Endodermal cell (in vitro differentiated cells): ENCODE measurements at regions not wholly inside any gene's neighbourhood (a gene's known extent, or its start where the extent isn't known, plus 50 kb on each side); places are given as distances from the start of the nearest gene placed in this dataset.

ENCODE experiments used
- DNase-seq: peaks from one replicate; pipeline ENCODE4 v3.0.0-alpha.2; 2017
- H3K27ac ChIP-seq: 2 replicates; pipeline ENCODE4 v1.5.1; 2013; ENCODE audit warnings: mild to moderate bottlenecking, low read depth, low read length, moderate library complexity
- H3K27me3 ChIP-seq: 2 replicates; pipeline ENCODE4 v1.6.1; 2013; ENCODE audit warnings: mild to moderate bottlenecking, low read length, moderate library complexity; ENCODE audit not compliant: insufficient read depth, control insufficient read depth, poor library complexity, severe bottlenecking
- H3K36me3 ChIP-seq: 2 replicates; pipeline ENCODE4 v1.7.0; 2013; ENCODE audit warnings: mild to moderate bottlenecking, low read length, moderate library complexity; ENCODE audit not compliant: control insufficient read depth, insufficient read depth
- H3K4me1 ChIP-seq: one replicate; pipeline ENCODE4 v1.7.0; 2013; ENCODE audit warnings: low read length; ENCODE audit not compliant: control insufficient read depth, insufficient read depth
- H3K4me3 ChIP-seq: 2 replicates; pipeline ENCODE4 v1.5.1; 2013; ENCODE audit warnings: mild to moderate bottlenecking, low read length, moderate library complexity
- H3K9ac ChIP-seq: 2 replicates; pipeline ENCODE4 v1.6.1; 2013; ENCODE audit warnings: mild to moderate bottlenecking, low read length, moderate library complexity; ENCODE audit not compliant: poor library complexity, severe bottlenecking; ENCODE audit errors: extremely low read depth
- H3K9me3 ChIP-seq: 2 replicates; pipeline ENCODE4 v1.6.1; 2013; ENCODE audit warnings: mild to moderate bottlenecking, low read length, moderate library complexity; ENCODE audit not compliant: control insufficient read depth
- H3K27ac Mint-ChIP-seq: 2 replicates; pipeline ENCODE4 v1.8.0; 2020; ENCODE audit warnings: mixed read lengths
- H3K27me3 Mint-ChIP-seq: 2 replicates; pipeline ENCODE4 v1.8.0; 2021; ENCODE audit warnings: mild to moderate bottlenecking, mixed read lengths; ENCODE audit not compliant: insufficient read depth
- H3K36me3 Mint-ChIP-seq: 2 replicates; pipeline ENCODE4 v1.8.0; 2020; ENCODE audit warnings: low read depth, mixed read lengths
- H3K4me1 Mint-ChIP-seq: 2 replicates; pipeline ENCODE4 v1.8.0; 2020; ENCODE audit warnings: mixed read lengths
- H3K4me3 Mint-ChIP-seq: 2 replicates; pipeline ENCODE4 v1.8.0; 2020; ENCODE audit warnings: mild to moderate bottlenecking, moderate library complexity, mixed read lengths
- H3K9me3 Mint-ChIP-seq: 2 replicates; pipeline ENCODE4 v1.8.0; 2020; ENCODE audit warnings: mild to moderate bottlenecking, mixed read lengths
- WGBS, 2 experiments: methylation state at CpG; one replicate each; pipeline versions ENCODE4 v1.1.5 to v1.1.7; 2013; ENCODE audit warnings: missing lambda C conversion rate in 2 of 2, mixed read lengths in 1 of 2; ENCODE audit not compliant: insufficient coverage in 1 of 2, insufficient read length in 1 of 2; 5-methylcytosine and 5-hydroxymethylcytosine counted together
- TF ChIP-seq, protein P1 (sequence below): fragments of 200-600 bp; sonication (generic); conservative IDR thresholded peaks from 2 replicates; pipeline ENCODE4 v1.5.0; 2021; ENCODE audit warnings: antibody characterized with exemption, mild to moderate bottlenecking

DNA sequence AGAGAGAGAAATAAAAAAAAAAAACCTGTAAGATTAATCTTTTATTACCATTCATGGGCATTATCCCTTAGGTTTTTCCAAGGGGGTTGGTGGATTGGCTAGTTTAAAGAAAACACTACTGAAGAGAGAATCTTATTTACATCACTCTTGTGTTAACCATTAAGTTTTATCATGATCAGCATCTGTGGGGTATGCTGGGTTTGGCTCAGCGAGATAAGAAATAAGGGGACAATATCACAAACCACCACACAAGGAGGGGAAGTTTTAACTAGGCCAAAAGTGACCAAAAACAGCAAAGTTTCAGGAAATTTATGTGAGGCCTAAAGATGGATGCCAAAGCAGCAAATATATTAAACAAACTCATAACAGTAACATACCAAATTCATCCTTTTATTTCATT lies 548.6 kb downstream of the SLC16A7 start:
- Histone ChIP-seq H3K27me3 (no peaks in the 10 kb centered on the region), H3K4me3 (no peak overlapping the region), H3K27ac (no peak overlapping the region), H3K4me1 (no peaks in the 10 kb centered on the region), H3K9ac (no peak overlapping the region), H3K36me3 (no peaks in the 10 kb centered on the region), H3K9me3 (no peaks in the 10 kb centered on the region)
- Mint-ChIP-seq H3K36me3 (no peaks in the 10 kb centered on the region), H3K4me1 (peaks cover 13% of the 10 kb centered on the region), H3K27ac (no peak overlapping the region), H3K4me3 (no peak overlapping the region), H3K27me3 (no peaks in the 10 kb centered on the region), H3K9me3 (peaks cover under 1% of the 10 kb centered on the region)
- WGBS, 2 experiments = no CpG with 5 or more reads among the region's 1 CpG
- no peak for DNase-seq
- TF ChIP-seq, protein P1, sequence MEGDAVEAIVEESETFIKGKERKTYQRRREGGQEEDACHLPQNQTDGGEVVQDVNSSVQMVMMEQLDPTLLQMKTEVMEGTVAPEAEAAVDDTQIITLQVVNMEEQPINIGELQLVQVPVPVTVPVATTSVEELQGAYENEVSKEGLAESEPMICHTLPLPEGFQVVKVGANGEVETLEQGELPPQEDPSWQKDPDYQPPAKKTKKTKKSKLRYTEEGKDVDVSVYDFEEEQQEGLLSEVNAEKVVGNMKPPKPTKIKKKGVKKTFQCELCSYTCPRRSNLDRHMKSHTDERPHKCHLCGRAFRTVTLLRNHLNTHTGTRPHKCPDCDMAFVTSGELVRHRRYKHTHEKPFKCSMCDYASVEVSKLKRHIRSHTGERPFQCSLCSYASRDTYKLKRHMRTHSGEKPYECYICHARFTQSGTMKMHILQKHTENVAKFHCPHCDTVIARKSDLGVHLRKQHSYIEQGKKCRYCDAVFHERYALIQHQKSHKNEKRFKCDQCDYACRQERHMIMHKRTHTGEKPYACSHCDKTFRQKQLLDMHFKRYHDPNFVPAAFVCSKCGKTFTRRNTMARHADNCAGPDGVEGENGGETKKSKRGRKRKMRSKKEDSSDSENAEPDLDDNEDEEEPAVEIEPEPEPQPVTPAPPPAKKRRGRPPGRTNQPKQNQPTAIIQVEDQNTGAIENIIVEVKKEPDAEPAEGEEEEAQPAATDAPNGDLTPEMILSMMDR = no peak

DNA sequence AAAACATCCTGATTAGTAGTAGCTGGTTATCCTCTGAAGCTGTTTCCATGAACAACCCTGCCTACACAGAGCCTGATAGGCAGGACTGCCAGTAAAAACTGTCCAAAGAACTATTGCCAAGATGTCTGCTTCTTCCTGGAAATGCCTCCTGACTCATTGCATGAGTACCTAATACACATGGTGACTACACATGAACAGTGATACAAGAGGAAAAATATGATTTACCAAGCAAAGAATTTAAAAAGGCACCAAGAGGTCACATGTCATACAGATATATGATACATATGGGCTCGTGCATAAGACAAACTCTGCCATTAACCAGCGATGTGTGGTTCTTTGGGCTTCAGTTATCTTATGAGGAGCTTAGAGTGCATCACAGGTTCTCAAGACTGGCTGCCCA lies 552.3 kb downstream of the SLC16A7 start:
- no peaks in the 10 kb centered on the region for H3K36me3 ChIP-seq
- no peak for DNase-seq
- Mint-ChIP-seq H3K27ac (no peak overlapping the region), H3K9me3 (peaks cover 6% of the 10 kb centered on the region), H3K4me3 (no peak overlapping the region), H3K36me3 (no peaks in the 10 kb centered on the region), H3K27me3 (no peaks in the 10 kb centered on the region), H3K4me1 (peaks cover 6% of the 10 kb centered on the region)
- no peaks in the 10 kb centered on the region for H3K4me1 ChIP-seq
- H3K27ac ChIP-seq = no peak overlapping the region
- 96% methylated on average over 2 of the region's 2 CpGs; no CpG with 5 or more reads in 1 of the 2 experiments for WGBS, 2 experiments
- TF ChIP-seq, protein P1 = no peak
- no peak overlapping the region for H3K4me3 ChIP-seq
- H3K9me3 ChIP-seq = no peaks in the 10 kb centered on the region
- H3K9ac ChIP-seq = no peak overlapping the region
- no peaks in the 10 kb centered on the region for H3K27me3 ChIP-seq

DNA sequence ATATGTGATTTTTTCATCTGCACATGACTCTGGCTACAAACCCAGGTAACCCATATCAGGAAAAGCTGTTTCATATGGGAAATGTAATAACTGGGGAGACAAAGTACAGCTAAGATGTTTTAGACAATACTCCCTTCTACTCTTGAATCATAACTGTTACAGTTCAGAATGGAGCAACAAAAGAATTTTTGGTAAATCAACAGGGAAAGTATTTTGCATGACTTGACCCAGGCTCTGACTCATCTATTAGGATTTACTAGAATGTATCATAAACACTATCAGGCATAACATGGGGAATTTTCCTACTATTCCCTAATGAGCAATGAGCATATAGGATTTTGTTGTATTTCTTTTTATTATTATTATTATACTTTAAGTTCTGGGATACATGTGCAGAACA lies 553.0 kb downstream of the SLC16A7 start:
- H3K4me1 ChIP-seq = no peaks in the 10 kb centered on the region
- DNase-seq = no peak
- peaks cover 6% of the 10 kb centered on the region for H3K4me1 Mint-ChIP-seq
- no peaks in the 10 kb centered on the region for H3K27me3 Mint-ChIP-seq
- H3K9ac ChIP-seq = no peak overlapping the region
- H3K4me3 ChIP-seq = no peak overlapping the region
- peaks cover 6% of the 10 kb centered on the region for H3K9me3 Mint-ChIP-seq
- H3K27ac ChIP-seq = no peak overlapping the region
- H3K36me3 Mint-ChIP-seq = no peaks in the 10 kb centered on the region
- no peak overlapping the region for H3K4me3 Mint-ChIP-seq
- H3K27ac Mint-ChIP-seq = no peak overlapping the region
- H3K36me3 ChIP-seq = no peaks in the 10 kb centered on the region
- TF ChIP-seq, protein P1 = no peak
- H3K27me3 ChIP-seq = no peaks in the 10 kb centered on the region
- H3K9me3 ChIP-seq = no peaks in the 10 kb centered on the region
